Ishikawa (cell line): ENCODE measurements at regions not wholly inside any gene's neighbourhood (a gene's known extent, or its start where the extent isn't known, plus 50 kb on each side); places are given as distances from the start of the nearest gene placed in this dataset.

ENCODE experiments used
- EP300 ChIP-seq: IDR thresholded peaks from 2 replicates; pipeline ENCODE4 v1.6.1; 2012; ENCODE audit warnings: borderline replicate concordance
- TAF1 ChIP-seq: IDR thresholded peaks from 2 replicates; pipeline ENCODE4 v1.6.1; 2012; ENCODE audit warnings: low read depth, mild to moderate bottlenecking

- no peak for TF ChIP-seq EP300
- TF ChIP-seq TAF1 = no peak
Measured at GRCh38 chr10:117471344-117471874, 71.1 kb upstream of the EMX2 start.
